ENCODE measurements at regions not wholly inside any gene's neighbourhood (a gene's known extent, or its start where the extent isn't known, plus 50 kb on each side); places are given as distances from the start of the nearest gene placed in this dataset.
"Not testable (repeated sequence)": the region's sequence is repeated elsewhere in the genome, so short reads cannot be mapped to it uniquely, and the experiment has no call there.

- H3K4me1 Mint-ChIP-seq (ENCODE audit: low read depth); H3K27ac Mint-ChIP-seq; DNase-seq (ENCODE audit: low spot score); intact Hi-C loops (cut with micrococcal nuclease); H3K27me3 Mint-ChIP-seq (ENCODE audit: low read depth); H3K36me3 Mint-ChIP-seq (ENCODE audit: low read depth); H3K4me3 Mint-ChIP-seq (ENCODE audit: low read depth): not testable (repeated sequence)
- peaks cover 10% of the 10 kb centered on the region for H3K9me3 Mint-ChIP-seq
Observed at GRCh38 chr20:7175827-7176226, 408.3 kb downstream of the BMP2 start.

GRCh38 chr20:7178004-7178403 lies 410.5 kb downstream of the BMP2 start:
- H3K27ac Mint-ChIP-seq: no peak overlapping the region
- intact Hi-C loops (cut with micrococcal nuclease): no loop called here

GRCh38 chr20:7180256-7181045 lies 413.0 kb downstream of the BMP2 start:
- no peak overlapping the region for H3K27ac Mint-ChIP-seq
- intact Hi-C loops (cut with micrococcal nuclease): no loop called here
- H3K27me3 Mint-ChIP-seq (ENCODE audit: low read depth): no peaks in the 10 kb centered on the region
- no peaks in the 10 kb centered on the region for H3K4me1 Mint-ChIP-seq (ENCODE audit: low read depth)
- no peak overlapping the region for H3K4me3 Mint-ChIP-seq (ENCODE audit: low read depth)
- no peak for DNase-seq (ENCODE audit: low spot score)
- H3K9me3 Mint-ChIP-seq: peaks cover 33% of the 10 kb centered on the region
- H3K36me3 Mint-ChIP-seq (ENCODE audit: low read depth): no peaks in the 10 kb centered on the region

More at GRCh38 chr20:7178004-7178403, 410.5 kb downstream of the BMP2 start:
- H3K36me3 Mint-ChIP-seq (ENCODE audit: low read depth): no peaks in the 10 kb centered on the region
- no peaks in the 10 kb centered on the region for H3K4me1 Mint-ChIP-seq (ENCODE audit: low read depth)
- DNase-seq (ENCODE audit: low spot score): no peak
- no peaks in the 10 kb centered on the region for H3K27me3 Mint-ChIP-seq (ENCODE audit: low read depth)
- no peak overlapping the region for H3K4me3 Mint-ChIP-seq (ENCODE audit: low read depth)
- H3K9me3 Mint-ChIP-seq: peaks cover 22% of the 10 kb centered on the region

GRCh38 chr20:7189231-7189630 lies 421.7 kb downstream of the BMP2 start:
- Mint-ChIP-seq H3K9me3 (peaks cover 21% of the 10 kb centered on the region), H3K27me3 (ENCODE audit: low read depth) (no peaks in the 10 kb centered on the region), H3K27ac (no peak overlapping the region), H3K36me3 (ENCODE audit: low read depth) (no peaks in the 10 kb centered on the region), H3K4me3 (ENCODE audit: low read depth) (no peak overlapping the region), H3K4me1 (ENCODE audit: low read depth) (no peaks in the 10 kb centered on the region)
- no peak for DNase-seq (ENCODE audit: low spot score)
- intact Hi-C loops (cut with micrococcal nuclease): no loop called here

GRCh38 chr20:7193681-7194080 lies 426.2 kb downstream of the BMP2 start:
- intact Hi-C loops (cut with micrococcal nuclease): no loop called here
- Mint-ChIP-seq H3K4me3 (ENCODE audit: low read depth) (no peak overlapping the region), H3K4me1 (ENCODE audit: low read depth) (no peaks in the 10 kb centered on the region), H3K9me3 (peaks cover 30% of the 10 kb centered on the region), H3K27me3 (ENCODE audit: low read depth) (no peaks in the 10 kb centered on the region), H3K36me3 (ENCODE audit: low read depth) (no peaks in the 10 kb centered on the region), H3K27ac (no peak overlapping the region)
- no peak for DNase-seq (ENCODE audit: low spot score)

GRCh38 chr20:7195704-7196103 lies 428.2 kb downstream of the BMP2 start:
- no peak for DNase-seq (ENCODE audit: low spot score)
- H3K9me3 Mint-ChIP-seq: peaks cover 25% of the 10 kb centered on the region
- intact Hi-C loops (cut with micrococcal nuclease): no loop called here
- H3K27me3 Mint-ChIP-seq (ENCODE audit: low read depth): no peaks in the 10 kb centered on the region
- H3K4me1 Mint-ChIP-seq (ENCODE audit: low read depth): no peaks in the 10 kb centered on the region
- H3K36me3 Mint-ChIP-seq (ENCODE audit: low read depth): no peaks in the 10 kb centered on the region
- no peak overlapping the region for H3K27ac Mint-ChIP-seq
- H3K4me3 Mint-ChIP-seq (ENCODE audit: low read depth): no peak overlapping the region

GRCh38 chr20:7196481-7196880 lies 429.0 kb downstream of the BMP2 start:
- intact Hi-C loops (cut with micrococcal nuclease): no loop called here
- H3K27me3 Mint-ChIP-seq (ENCODE audit: low read depth): no peaks in the 10 kb centered on the region
- no peak overlapping the region for H3K27ac Mint-ChIP-seq
- H3K4me3 Mint-ChIP-seq (ENCODE audit: low read depth): no peak overlapping the region
- H3K9me3 Mint-ChIP-seq: peaks cover 19% of the 10 kb centered on the region
- no peaks in the 10 kb centered on the region for H3K4me1 Mint-ChIP-seq (ENCODE audit: low read depth)
- H3K36me3 Mint-ChIP-seq (ENCODE audit: low read depth): no peaks in the 10 kb centered on the region
- DNase-seq (ENCODE audit: low spot score): no peak

- Mint-ChIP-seq H3K4me1 (ENCODE audit: low read depth) (no peaks in the 10 kb centered on the region), H3K27me3 (ENCODE audit: low read depth) (no peaks in the 10 kb centered on the region), H3K4me3 (ENCODE audit: low read depth) (no peak overlapping the region), H3K27ac (no peak overlapping the region), H3K36me3 (ENCODE audit: low read depth) (no peaks in the 10 kb centered on the region), H3K9me3 (peaks cover 19% of the 10 kb centered on the region)
- intact Hi-C loops (cut with micrococcal nuclease): no loop called here
- no peak for DNase-seq (ENCODE audit: low spot score)
Observed at GRCh38 chr20:7199861-7200260, 432.4 kb downstream of the BMP2 start.

GRCh38 chr20:7207186-7207798 lies 439.8 kb downstream of the BMP2 start:
- no peaks in the 10 kb centered on the region for H3K27me3 Mint-ChIP-seq (ENCODE audit: low read depth)
- no peak for DNase-seq (ENCODE audit: low spot score)
- intact Hi-C loops (cut with micrococcal nuclease): no loop called here
- H3K4me1 Mint-ChIP-seq (ENCODE audit: low read depth): no peaks in the 10 kb centered on the region
- peaks cover 22% of the 10 kb centered on the region for H3K9me3 Mint-ChIP-seq
- no peak overlapping the region for H3K27ac Mint-ChIP-seq
- H3K4me3 Mint-ChIP-seq (ENCODE audit: low read depth): no peak overlapping the region
- no peaks in the 10 kb centered on the region for H3K36me3 Mint-ChIP-seq (ENCODE audit: low read depth)

GRCh38 chr20:7210910-7211309 lies 443.4 kb downstream of the BMP2 start:
- Mint-ChIP-seq H3K27ac (no peak overlapping the region), H3K4me1 (ENCODE audit: low read depth) (no peaks in the 10 kb centered on the region), H3K27me3 (ENCODE audit: low read depth) (no peaks in the 10 kb centered on the region), H3K4me3 (ENCODE audit: low read depth) (no peak overlapping the region), H3K9me3 (peaks cover 21% of the 10 kb centered on the region), H3K36me3 (ENCODE audit: low read depth) (no peaks in the 10 kb centered on the region)
- DNase-seq (ENCODE audit: low spot score): no peak
- intact Hi-C loops (cut with micrococcal nuclease): no loop called here

GRCh38 chr20:7214081-7214740 lies 446.7 kb downstream of the BMP2 start:
- H3K27me3 Mint-ChIP-seq (ENCODE audit: low read depth): no peaks in the 10 kb centered on the region
- no peaks in the 10 kb centered on the region for H3K36me3 Mint-ChIP-seq (ENCODE audit: low read depth)
- peaks cover 4% of the 10 kb centered on the region for H3K9me3 Mint-ChIP-seq
- H3K27ac Mint-ChIP-seq: no peak overlapping the region
- H3K4me3 Mint-ChIP-seq (ENCODE audit: low read depth): no peak overlapping the region
- DNase-seq (ENCODE audit: low spot score): no peak
- intact Hi-C loops (cut with micrococcal nuclease): no loop called here
- H3K4me1 Mint-ChIP-seq (ENCODE audit: low read depth): no peaks in the 10 kb centered on the region

- Mint-ChIP-seq H3K36me3 (ENCODE audit: low read depth) (no peaks in the 10 kb centered on the region), H3K9me3 (peaks cover 8% of the 10 kb centered on the region), H3K4me3 (ENCODE audit: low read depth) (no peak overlapping the region), H3K27ac (no peak overlapping the region), H3K27me3 (ENCODE audit: low read depth) (no peaks in the 10 kb centered on the region), H3K4me1 (ENCODE audit: low read depth) (no peaks in the 10 kb centered on the region)
- intact Hi-C loops (cut with micrococcal nuclease): no loop called here
- no peak for DNase-seq (ENCODE audit: low spot score)
Observed at GRCh38 chr20:7217606-7218005, 450.1 kb downstream of the BMP2 start.

- H3K9me3 Mint-ChIP-seq: peaks cover 29% of the 10 kb centered on the region
- no peaks in the 10 kb centered on the region for H3K27me3 Mint-ChIP-seq (ENCODE audit: low read depth)
- no peak for DNase-seq (ENCODE audit: low spot score)
- no peak overlapping the region for H3K4me3 Mint-ChIP-seq (ENCODE audit: low read depth)
- no peaks in the 10 kb centered on the region for H3K36me3 Mint-ChIP-seq (ENCODE audit: low read depth)
- intact Hi-C loops (cut with micrococcal nuclease): no loop called here
- H3K4me1 Mint-ChIP-seq (ENCODE audit: low read depth): no peaks in the 10 kb centered on the region
- no peak overlapping the region for H3K27ac Mint-ChIP-seq
Observed at GRCh38 chr20:7220755-7221154, 453.3 kb downstream of the BMP2 start.
